GM23248 (cell line): ENCODE measurements at regions not wholly inside any gene's neighbourhood (a gene's known extent, or its start where the extent isn't known, plus 50 kb on each side); places are given as distances from the start of the nearest gene placed in this dataset.

Experiments used
- EZH2 ChIP-seq: fragments of 200-600 bp; sonication (generic); IDR thresholded peaks from 2 replicates; pipeline ENCODE4 v1.6.1; 2018; ENCODE audit warnings: antibody characterized with exemption, mild to moderate bottlenecking; ENCODE audit not compliant: insufficient read depth, poor library complexity, severe bottlenecking
- EZH2phosphoT487 ChIP-seq: fragments of 200-600 bp; sonication (generic); IDR thresholded peaks from 2 replicates; pipeline ENCODE4 v1.6.1; 2018; ENCODE audit warnings: antibody characterized with exemption, moderate library complexity, mild to moderate bottlenecking, low read depth; ENCODE audit not compliant: insufficient read depth

DNA sequence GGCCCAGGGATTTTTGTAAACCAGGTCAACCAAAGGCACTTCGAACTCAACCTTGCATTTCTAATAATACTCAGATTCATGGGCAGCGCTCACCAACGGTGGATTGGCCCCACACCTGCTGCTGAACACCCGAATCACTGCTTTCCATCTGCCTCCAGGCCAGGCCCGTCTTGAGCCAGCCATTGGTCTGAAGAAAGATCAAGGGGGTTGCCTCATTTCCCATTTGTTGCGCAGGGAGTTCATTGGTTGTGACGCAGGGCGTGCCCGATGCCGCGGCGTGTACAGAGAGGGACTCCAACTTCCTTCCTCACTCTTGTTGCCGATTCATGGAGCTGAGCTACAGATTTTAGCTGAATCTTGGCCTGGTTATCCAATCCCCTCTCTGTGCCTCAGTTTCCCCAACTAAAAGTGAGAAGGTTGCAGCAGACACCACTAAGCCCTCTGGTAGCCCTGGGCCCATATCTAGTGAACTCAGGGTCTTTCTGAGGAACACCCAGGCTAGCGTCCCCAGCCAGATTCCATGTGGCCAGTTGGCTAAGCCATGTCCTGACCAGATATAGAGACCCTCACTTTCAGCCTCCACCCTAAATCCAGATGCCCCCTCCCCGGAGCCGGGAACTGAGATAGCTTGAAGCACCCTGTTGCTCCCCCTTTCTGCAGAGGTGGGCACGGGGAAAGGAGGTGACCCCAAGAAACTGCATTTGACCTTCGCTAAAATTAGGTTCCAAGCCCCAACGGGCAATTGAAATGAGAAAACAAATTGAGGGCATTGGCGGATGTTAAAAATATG is 60.9 kb upstream of the HPCAL1 start:
- no peak for TF ChIP-seq EZH2
- no peak for TF ChIP-seq EZH2phosphoT487
